Activated naive CD4-positive, alpha-beta T cell treated with anti-CD3 and anti-CD28 coated beads, Interleukin-2, amount 10 ng/mL, durations not matched to agents 7 days and 5 days (primary cell): ENCODE measurements at regions not wholly inside any gene's neighbourhood (a gene's known extent, or its start where the extent isn't known, plus 50 kb on each side); places are given as distances from the start of the nearest gene placed in this dataset.
"Not testable (repeated sequence)": the region's sequence is repeated elsewhere in the genome, so short reads cannot be mapped to it uniquely, and the experiment has no call there.

Source experiments
- CTCF ChIA-PET: fragments of 350-600 bp; sonication (Branson Sonifier 250); formaldehyde crosslinking; loops from one replicate; lab custom pipeline; 2021; ENCODE audit warnings: antibody characterized with exemption; lab: Charles Lee
- DNase-seq: peaks from one replicate; pipeline ENCODE4 v3.0.0-alpha.2; 2020
- H3K27ac Mint-ChIP-seq: one replicate; pipeline ENCODE4 v1.8.0; 2021; ENCODE audit warnings: mild to moderate bottlenecking, moderate library complexity, mixed read lengths
- H3K27me3 Mint-ChIP-seq: one replicate; pipeline ENCODE4 v1.8.0; 2021; ENCODE audit warnings: mild to moderate bottlenecking, mixed read lengths
- H3K36me3 Mint-ChIP-seq: one replicate; pipeline ENCODE4 v1.8.0; 2021; ENCODE audit warnings: mixed read lengths
- H3K4me1 Mint-ChIP-seq: one replicate; pipeline ENCODE4 v1.8.0; 2021; ENCODE audit warnings: mixed read lengths
- H3K4me3 Mint-ChIP-seq: one replicate; pipeline ENCODE4 v1.8.0; 2021; ENCODE audit warnings: mild to moderate bottlenecking, moderate library complexity, mixed read lengths
- H3K9me3 Mint-ChIP-seq: one replicate; pipeline ENCODE4 v1.8.0; 2021; ENCODE audit warnings: mixed read lengths

GRCh38 chr12:87234898-87235297 lies 794.3 kb downstream of the C12orf50 start:
- CTCF ChIA-PET = no interaction called here
- H3K9me3 Mint-ChIP-seq = peaks cover 4% of the 10 kb centered on the region
- no peak overlapping the region for H3K27ac Mint-ChIP-seq
- H3K4me3 Mint-ChIP-seq = no peak overlapping the region
- H3K36me3 Mint-ChIP-seq = no peaks in the 10 kb centered on the region
- DNase-seq = no peak
- H3K4me1 Mint-ChIP-seq = no peaks in the 10 kb centered on the region
- no peaks in the 10 kb centered on the region for H3K27me3 Mint-ChIP-seq

GRCh38 chr12:87233671-87234070 lies 795.5 kb downstream of the C12orf50 start:
- Mint-ChIP-seq H3K4me1 (no peaks in the 10 kb centered on the region), H3K27me3 (no peaks in the 10 kb centered on the region), H3K27ac (no peak overlapping the region), H3K4me3 (no peak overlapping the region), H3K36me3 (no peaks in the 10 kb centered on the region), H3K9me3 (peaks cover 4% of the 10 kb centered on the region)
- DNase-seq = no peak
- CTCF ChIA-PET = no interaction called here

GRCh38 chr12:87231818-87232217 lies 797.4 kb downstream of the C12orf50 start:
- H3K9me3 Mint-ChIP-seq = peaks cover 3% of the 10 kb centered on the region
- H3K27me3 Mint-ChIP-seq = no peaks in the 10 kb centered on the region
- CTCF ChIA-PET = no interaction called here
- no peak for DNase-seq
- H3K4me3 Mint-ChIP-seq = no peak overlapping the region
- H3K27ac Mint-ChIP-seq = no peak overlapping the region
- no peaks in the 10 kb centered on the region for H3K36me3 Mint-ChIP-seq
- H3K4me1 Mint-ChIP-seq = no peaks in the 10 kb centered on the region

- no peak for DNase-seq
- CTCF ChIA-PET = no interaction called here
- Mint-ChIP-seq H3K36me3 (no peaks in the 10 kb centered on the region), H3K4me1 (no peaks in the 10 kb centered on the region), H3K27me3 (no peaks in the 10 kb centered on the region), H3K4me3 (no peak overlapping the region), H3K27ac (no peak overlapping the region), H3K9me3 (peaks cover 1% of the 10 kb centered on the region)
These were observed 798.8 kb downstream of the C12orf50 start for GRCh38 chr12:87230441-87230840.

- no peaks in the 10 kb centered on the region for H3K36me3 Mint-ChIP-seq
- no peak overlapping the region for H3K4me3 Mint-ChIP-seq
- H3K9me3 Mint-ChIP-seq = peaks cover 1% of the 10 kb centered on the region
- CTCF ChIA-PET = no interaction called here
- DNase-seq = no peak
- no peak overlapping the region for H3K27ac Mint-ChIP-seq
- no peaks in the 10 kb centered on the region for H3K27me3 Mint-ChIP-seq
- H3K4me1 Mint-ChIP-seq = no peaks in the 10 kb centered on the region
These were observed 802.0 kb downstream of the C12orf50 start for GRCh38 chr12:87227162-87227561.

GRCh38 chr12:87217491-87217890 lies 811.7 kb downstream of the C12orf50 start:
- no peak for DNase-seq
- Mint-ChIP-seq H3K9me3 (peaks cover 4% of the 10 kb centered on the region), H3K4me1 (no peaks in the 10 kb centered on the region), H3K27ac (no peak overlapping the region), H3K4me3 (no peak overlapping the region), H3K27me3 (no peaks in the 10 kb centered on the region), H3K36me3 (no peaks in the 10 kb centered on the region)
- CTCF ChIA-PET = no interaction called here

GRCh38 chr12:87216436-87216835 lies 812.8 kb downstream of the C12orf50 start:
- H3K27me3 Mint-ChIP-seq = no peaks in the 10 kb centered on the region
- H3K9me3 Mint-ChIP-seq = peaks cover 4% of the 10 kb centered on the region
- no peak overlapping the region for H3K4me3 Mint-ChIP-seq
- CTCF ChIA-PET = no interaction called here
- no peaks in the 10 kb centered on the region for H3K4me1 Mint-ChIP-seq
- no peaks in the 10 kb centered on the region for H3K36me3 Mint-ChIP-seq
- DNase-seq = no peak
- no peak overlapping the region for H3K27ac Mint-ChIP-seq

GRCh38 chr12:87202189-87202588 lies 827.0 kb downstream of the C12orf50 start:
- H3K36me3 Mint-ChIP-seq = no peaks in the 10 kb centered on the region
- H3K4me3 Mint-ChIP-seq = no peak overlapping the region
- CTCF ChIA-PET = no interaction called here
- H3K9me3 Mint-ChIP-seq = peaks cover 11% of the 10 kb centered on the region
- no peaks in the 10 kb centered on the region for H3K4me1 Mint-ChIP-seq
- H3K27ac Mint-ChIP-seq = no peak overlapping the region
- no peak for DNase-seq
- H3K27me3 Mint-ChIP-seq = no peaks in the 10 kb centered on the region

- Mint-ChIP-seq H3K36me3 (no peaks in the 10 kb centered on the region), H3K4me1 (no peaks in the 10 kb centered on the region), H3K9me3 (peaks cover 8% of the 10 kb centered on the region), H3K27ac (no peak overlapping the region), H3K27me3 (no peaks in the 10 kb centered on the region), H3K4me3 (no peak overlapping the region)
- DNase-seq = no peak
- CTCF ChIA-PET = no interaction called here
These were observed 827.6 kb downstream of the C12orf50 start for GRCh38 chr12:87201598-87201997.

GRCh38 chr12:87200289-87200979 lies 828.8 kb downstream of the C12orf50 start:
- no peaks in the 10 kb centered on the region for H3K4me1 Mint-ChIP-seq
- DNase-seq = no peak
- peaks cover 8% of the 10 kb centered on the region for H3K9me3 Mint-ChIP-seq
- H3K27ac Mint-ChIP-seq = no peak overlapping the region
- H3K27me3 Mint-ChIP-seq = no peaks in the 10 kb centered on the region
- no peak overlapping the region for H3K4me3 Mint-ChIP-seq
- H3K36me3 Mint-ChIP-seq = no peaks in the 10 kb centered on the region
- CTCF ChIA-PET = no interaction called here

GRCh38 chr12:87198181-87198580 lies 831.0 kb downstream of the C12orf50 start:
- no peak overlapping the region for H3K4me3 Mint-ChIP-seq
- no peaks in the 10 kb centered on the region for H3K36me3 Mint-ChIP-seq
- no peak for DNase-seq

GRCh38 chr12:87196321-87196720 lies 832.9 kb downstream of the C12orf50 start:
- Mint-ChIP-seq H3K27me3 (no peaks in the 10 kb centered on the region), H3K36me3 (no peaks in the 10 kb centered on the region), H3K9me3 (peaks cover 4% of the 10 kb centered on the region), H3K4me3 (no peak overlapping the region), H3K27ac (no peak overlapping the region), H3K4me1 (no peaks in the 10 kb centered on the region)
- CTCF ChIA-PET = no interaction called here
- DNase-seq = no peak

More at GRCh38 chr12:87198181-87198580, 831.0 kb downstream of the C12orf50 start:
- H3K9me3 Mint-ChIP-seq = peaks cover 4% of the 10 kb centered on the region
- H3K4me1 Mint-ChIP-seq = no peaks in the 10 kb centered on the region
- no peak overlapping the region for H3K27ac Mint-ChIP-seq
- CTCF ChIA-PET = no interaction called here
- H3K27me3 Mint-ChIP-seq = no peaks in the 10 kb centered on the region

GRCh38 chr12:87194389-87194788 lies 834.8 kb downstream of the C12orf50 start:
- H3K27ac Mint-ChIP-seq, H3K4me1 Mint-ChIP-seq, CTCF ChIA-PET: not testable (repeated sequence)

GRCh38 chr12:87185367-87185766 lies 843.8 kb downstream of the C12orf50 start:
- no peak overlapping the region for H3K27ac Mint-ChIP-seq
- CTCF ChIA-PET = no interaction called here
- H3K27me3 Mint-ChIP-seq = no peaks in the 10 kb centered on the region
- no peak for DNase-seq
- H3K9me3 Mint-ChIP-seq = peaks cover 3% of the 10 kb centered on the region
- H3K4me3 Mint-ChIP-seq = no peak overlapping the region
- H3K4me1 Mint-ChIP-seq = no peaks in the 10 kb centered on the region
- no peaks in the 10 kb centered on the region for H3K36me3 Mint-ChIP-seq

More at GRCh38 chr12:87194389-87194788, 834.8 kb downstream of the C12orf50 start:
- H3K27me3 Mint-ChIP-seq, H3K36me3 Mint-ChIP-seq, DNase-seq, H3K4me3 Mint-ChIP-seq, H3K9me3 Mint-ChIP-seq: not testable (repeated sequence)

GRCh38 chr12:87182696-87183233 lies 846.4 kb downstream of the C12orf50 start:
- no peaks in the 10 kb centered on the region for H3K4me1 Mint-ChIP-seq
- H3K36me3 Mint-ChIP-seq = no peaks in the 10 kb centered on the region
- H3K27ac Mint-ChIP-seq = no peak overlapping the region
- DNase-seq = no peak
- H3K9me3 Mint-ChIP-seq = peaks cover 3% of the 10 kb centered on the region
- CTCF ChIA-PET = no interaction called here
- H3K4me3 Mint-ChIP-seq = no peak overlapping the region
- no peaks in the 10 kb centered on the region for H3K27me3 Mint-ChIP-seq
